Glomerular visceral epithelial cell (primary cell): ENCODE measurements at regions not wholly inside any gene's neighbourhood (a gene's known extent, or its start where the extent isn't known, plus 50 kb on each side); places are given as distances from the start of the nearest gene placed in this dataset.

Experiments
- DNase-seq: peaks from one replicate; pipeline ENCODE4 v3.0.0-alpha.2; 2016; ENCODE audit errors: extremely low spot score

GRCh38 chr2:193774166-193774565 lies 1579.4 kb upstream of the TMEFF2 start:
- no peak for DNase-seq

GRCh38 chr2:193751299-193751698 lies 1556.6 kb upstream of the TMEFF2 start:
- no peak for DNase-seq

GRCh38 chr2:193749485-193749884 lies 1554.8 kb upstream of the TMEFF2 start:
- DNase-seq: no peak

GRCh38 chr2:193743089-193743488 lies 1548.4 kb upstream of the TMEFF2 start:
- no peak for DNase-seq

- no peak for DNase-seq
Measured at GRCh38 chr2:193738892-193739291, 1544.2 kb upstream of the TMEFF2 start.

GRCh38 chr2:193712912-193713311 lies 1518.2 kb upstream of the TMEFF2 start:
- DNase-seq: no peak

- no peak for DNase-seq
Measured at GRCh38 chr2:193703411-193703810, 1508.7 kb upstream of the TMEFF2 start.

GRCh38 chr2:193701484-193701883 lies 1506.8 kb upstream of the TMEFF2 start:
- no peak for DNase-seq

- DNase-seq: peak; percentile 30
Measured at GRCh38 chr2:193695367-193695766, 1500.6 kb upstream of the TMEFF2 start.

GRCh38 chr2:193693758-193694157 lies 1499.0 kb upstream of the TMEFF2 start:
- no peak for DNase-seq

GRCh38 chr2:193690572-193690971 lies 1495.8 kb upstream of the TMEFF2 start:
- no peak for DNase-seq

- DNase-seq: no peak
Measured at GRCh38 chr2:193687195-193687594, 1492.5 kb upstream of the TMEFF2 start.

GRCh38 chr2:193679847-193680246 lies 1485.1 kb upstream of the TMEFF2 start:
- DNase-seq: no peak

GRCh38 chr2:193670478-193670877 lies 1475.7 kb upstream of the TMEFF2 start:
- no peak for DNase-seq

- DNase-seq: no peak
Measured at GRCh38 chr2:193668557-193669323, 1474.0 kb upstream of the TMEFF2 start.

- DNase-seq: no peak
Measured at GRCh38 chr2:193627927-193628272, 1433.2 kb upstream of the TMEFF2 start.

GRCh38 chr2:193627187-193627926 lies 1432.6 kb upstream of the TMEFF2 start:
- no peak for DNase-seq

GRCh38 chr2:193608451-193608850 lies 1413.7 kb upstream of the TMEFF2 start:
- no peak for DNase-seq

GRCh38 chr2:193590831-193591230 lies 1396.1 kb upstream of the TMEFF2 start:
- no peak for DNase-seq

- DNase-seq: peak; percentile 36
Measured at GRCh38 chr2:193584522-193584938, 1389.8 kb upstream of the TMEFF2 start.

GRCh38 chr2:193583638-193584400 lies 1389.1 kb upstream of the TMEFF2 start:
- DNase-seq: peak; percentile 31

GRCh38 chr2:193581807-193582206 lies 1387.1 kb upstream of the TMEFF2 start:
- no peak for DNase-seq
